ENCODE measurements at regions not wholly inside any gene's neighbourhood (a gene's known extent, or its start where the extent isn't known, plus 50 kb on each side); places are given as distances from the start of the nearest gene placed in this dataset.

- peak; percentile 88 for ATAC-seq (ENCODE audit: poor library complexity)
- intact Hi-C loops (cut with DNase I): no loop called here
- DNase-seq: peak; percentile 80
Observed at GRCh38 chr14:94936401-94936892, 166.5 kb upstream of the GSC start.

DNA sequence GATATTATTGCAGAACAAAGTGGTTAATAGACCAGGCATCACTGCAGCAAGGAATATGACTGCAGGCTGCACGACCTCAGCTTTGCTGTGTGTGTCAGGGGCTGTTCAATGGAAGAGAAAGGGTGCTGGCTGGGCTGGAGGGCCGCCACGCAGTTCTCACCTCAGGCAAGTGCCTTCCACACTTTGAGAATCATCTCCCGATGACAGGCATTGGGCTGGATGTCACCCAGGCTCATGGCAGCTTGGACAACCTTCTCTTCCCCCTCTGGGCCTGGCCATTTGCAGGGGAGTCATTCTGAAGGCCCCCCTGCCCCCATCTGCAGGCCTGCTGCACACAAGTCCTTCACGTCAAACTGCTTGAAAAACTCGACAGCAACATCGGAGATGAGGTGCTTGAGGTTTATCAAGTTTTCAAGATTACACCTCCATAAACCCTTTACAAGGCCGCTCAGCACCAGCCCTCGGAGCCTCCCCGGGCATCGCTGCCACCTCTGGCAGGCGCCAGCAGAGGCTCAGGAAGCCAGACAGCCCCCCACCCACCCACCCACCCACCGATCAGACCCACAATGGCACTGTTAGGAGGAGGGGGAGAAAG is 165.9 kb upstream of the GSC start:
- intact Hi-C loops (cut with DNase I): no loop called here
- no peak for ATAC-seq (ENCODE audit: poor library complexity)
- DNase-seq: no peak

GRCh38 chr14:94934276-94934810 is 164.4 kb upstream of the GSC start:
- no peak for DNase-seq
- intact Hi-C loops (cut with DNase I): no loop called here
- ATAC-seq (ENCODE audit: poor library complexity): no peak

DNA sequence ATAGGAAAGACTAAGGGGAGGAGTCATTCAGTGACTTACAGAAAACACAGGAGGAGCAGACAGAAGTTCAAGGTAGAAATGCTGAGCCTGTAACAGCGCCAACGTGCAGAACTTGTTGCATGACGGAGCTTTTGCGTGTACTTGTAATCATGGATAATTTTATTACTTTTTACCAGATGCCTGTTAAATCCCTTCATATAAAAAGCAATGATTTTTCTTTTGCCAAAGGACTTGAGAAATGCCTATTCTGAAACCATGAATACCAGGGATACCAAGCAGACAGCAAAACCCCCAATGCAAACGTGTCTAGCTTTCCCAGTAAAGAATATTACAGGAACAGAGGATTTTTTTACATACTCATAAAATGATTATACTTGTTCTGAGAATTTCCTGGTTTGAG is 163.6 kb upstream of the GSC start:
- ATAC-seq (ENCODE audit: poor library complexity): no peak
- DNase-seq: no peak
- intact Hi-C loops (cut with DNase I): no loop called here

GRCh38 chr14:94932589-94932988 is 162.7 kb upstream of the GSC start:
- intact Hi-C loops (cut with DNase I): no loop called here
- DNase-seq (no peak), ATAC-seq (ENCODE audit: poor library complexity) (no peak)

GRCh38 chr14:94930690-94931089 is 160.8 kb upstream of the GSC start:
- intact Hi-C loops (cut with DNase I): no loop called here
- ATAC-seq (ENCODE audit: poor library complexity) (no peak), DNase-seq (no peak)

DNA sequence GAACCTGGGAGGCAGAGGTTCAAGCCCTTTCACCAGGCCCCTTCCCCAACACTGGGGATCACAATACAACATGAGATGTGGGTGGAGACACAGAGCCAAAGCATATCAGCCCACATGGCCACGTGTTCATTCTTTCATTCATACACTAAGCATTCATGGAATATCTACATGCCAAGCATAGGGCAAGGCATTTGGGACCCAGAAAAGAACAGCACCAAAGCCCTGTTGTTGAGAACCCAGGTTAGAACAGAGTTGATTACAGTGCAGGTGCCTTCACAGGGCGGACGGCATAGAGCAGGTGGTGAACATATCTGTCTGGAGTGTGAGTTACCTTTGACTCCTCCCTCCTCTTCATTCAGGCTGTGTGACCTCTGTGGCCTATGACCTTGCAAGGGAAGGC is 159.4 kb upstream of the GSC start:
- intact Hi-C loops (cut with DNase I): no loop called here
- ATAC-seq (ENCODE audit: poor library complexity) (no peak), DNase-seq (no peak)

GRCh38 chr14:94926176-94926575 is 156.3 kb upstream of the GSC start:
- no peak for ATAC-seq (ENCODE audit: poor library complexity)
- DNase-seq: no peak
- intact Hi-C loops (cut with DNase I): no loop called here

GRCh38 chr14:94925416-94926173 is 155.7 kb upstream of the GSC start:
- no peak for ATAC-seq (ENCODE audit: poor library complexity)
- DNase-seq: no peak
- intact Hi-C loops (cut with DNase I): no loop called here

- no peak for DNase-seq
- intact Hi-C loops (cut with DNase I): no loop called here
- no peak for ATAC-seq (ENCODE audit: poor library complexity)
Observed at GRCh38 chr14:94924189-94924588, 154.3 kb upstream of the GSC start.

DNA sequence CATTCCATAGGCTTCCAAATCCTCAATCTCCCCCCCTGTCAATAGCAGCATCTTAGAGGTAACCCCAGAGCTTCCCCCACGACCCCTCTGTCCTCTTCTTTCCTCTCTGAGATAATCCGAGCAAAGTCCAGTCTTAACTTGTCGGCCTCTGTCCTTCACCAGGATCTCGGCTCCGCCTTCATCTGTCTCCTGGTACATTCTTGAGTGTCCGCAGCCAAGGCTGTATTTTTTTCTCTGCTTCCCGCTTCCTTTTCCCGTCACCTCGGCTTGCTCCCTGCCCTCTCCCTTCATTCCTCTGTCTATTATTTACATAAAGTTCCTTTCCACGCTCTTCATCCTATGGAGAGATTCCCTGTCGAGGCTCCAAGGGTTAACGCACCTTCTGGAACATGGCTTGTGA is 153.9 kb upstream of the GSC start:
- no peak for DNase-seq
- intact Hi-C loops (cut with DNase I): no loop called here
- ATAC-seq (ENCODE audit: poor library complexity): no peak

- ATAC-seq (ENCODE audit: poor library complexity) (no peak), DNase-seq (no peak)
- intact Hi-C loops (cut with DNase I): no loop called here
Observed at GRCh38 chr14:94922595-94923239, 152.8 kb upstream of the GSC start.

DNA sequence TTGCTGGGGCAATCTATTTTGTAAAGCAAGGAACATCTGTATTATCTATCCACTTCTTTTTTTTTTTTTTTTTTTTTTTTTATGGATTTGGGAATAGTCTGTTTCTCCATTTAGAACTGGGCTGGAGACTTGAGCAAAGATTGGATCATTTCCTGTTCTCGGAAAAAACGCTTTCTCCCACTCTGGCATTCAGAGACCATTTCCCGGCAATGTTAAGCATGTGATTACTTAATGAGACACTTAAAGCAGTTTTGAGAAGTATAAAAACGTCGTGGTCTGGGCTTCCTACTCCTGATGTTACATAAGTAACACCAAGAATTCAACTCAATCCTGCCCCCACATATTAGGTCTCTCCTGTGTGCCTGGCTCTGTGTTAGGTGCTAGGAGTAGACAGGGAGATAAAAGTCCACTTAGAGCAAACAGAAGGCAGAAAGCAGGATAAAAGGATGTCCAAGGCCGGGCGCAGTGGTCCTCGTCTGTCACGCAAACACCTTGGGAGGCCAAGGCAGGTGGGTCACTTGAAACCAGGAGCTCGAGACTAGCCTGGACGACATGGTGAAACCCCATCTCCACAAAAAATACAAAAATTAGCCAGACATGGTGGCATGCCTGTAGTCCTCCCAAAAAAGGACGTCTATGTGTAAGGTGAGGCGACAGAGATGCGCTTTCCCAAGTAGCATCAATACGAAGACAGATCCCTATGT is 152.1 kb upstream of the GSC start:
- ATAC-seq (ENCODE audit: poor library complexity): peak; percentile 59
- no peak for DNase-seq
- intact Hi-C loops (cut with DNase I): no loop called here

GRCh38 chr14:94921456-94921855 is 151.5 kb upstream of the GSC start:
- DNase-seq: no peak
- ATAC-seq (ENCODE audit: poor library complexity): no peak
- intact Hi-C loops (cut with DNase I): no loop called here

GRCh38 chr14:94919896-94920295 is 150.0 kb upstream of the GSC start:
- no peak for ATAC-seq (ENCODE audit: poor library complexity)
- intact Hi-C loops (cut with DNase I): no loop called here
- DNase-seq: no peak

GRCh38 chr14:94918896-94919295 is 149.0 kb upstream of the GSC start:
- intact Hi-C loops (cut with DNase I): no loop called here
- DNase-seq: no peak

GRCh38 chr14:94917041-94917600 is 147.2 kb upstream of the GSC start:
- ATAC-seq (ENCODE audit: poor library complexity) (no peak), DNase-seq (no peak)
- intact Hi-C loops (cut with DNase I): no loop called here

More at GRCh38 chr14:94918896-94919295, 149.0 kb upstream of the GSC start:
- no peak for ATAC-seq (ENCODE audit: poor library complexity)

DNA sequence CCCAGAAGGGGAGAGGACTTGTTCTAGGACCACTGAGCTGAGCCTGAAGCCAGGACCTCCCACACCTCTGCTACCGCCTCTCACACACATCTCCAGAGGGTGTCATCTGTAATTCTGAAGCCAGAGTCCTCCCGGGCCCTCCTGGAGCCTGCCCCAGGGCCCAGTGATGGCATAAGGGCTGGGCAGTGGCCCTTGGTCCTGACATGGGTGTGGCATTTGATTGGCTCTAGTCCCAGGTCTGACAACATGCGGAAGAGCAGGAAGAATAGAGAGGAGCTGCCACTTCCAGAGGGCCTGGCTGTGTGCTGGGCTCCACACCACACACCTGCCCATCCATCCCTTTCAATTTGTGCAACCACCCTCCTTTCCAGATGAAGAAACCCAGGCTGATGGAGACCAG is 144.3 kb upstream of the GSC start:
- intact Hi-C loops (cut with DNase I): no loop called here
- no peak for ATAC-seq (ENCODE audit: poor library complexity)
- no peak for DNase-seq

Measured in Right ventricle myocardium superior (tissue), 1 donor.